Ovary (tissue), 3 donors: ENCODE measurements at regions not wholly inside any gene's neighbourhood (a gene's known extent, or its start where the extent isn't known, plus 50 kb on each side); places are given as distances from the start of the nearest gene placed in this dataset.

ENCODE experiments used
- EP300 ChIP-seq: sonication (generic); formaldehyde crosslinking; IDR thresholded peaks from one replicate; pipeline ENCODE4 v1.6.1; 2017; ENCODE audit warnings: antibody characterized with exemption
- POLR2A ChIP-seq: fragments of 450-650 bp; IDR thresholded peaks from one replicate; pipeline ENCODE4 v1.6.1; 2017; ENCODE audit warnings: antibody characterized with exemption, mild to moderate bottlenecking, moderate library complexity
- TF ChIP-seq, protein P1 (sequence below), 3 donors: fragments of 450-650 bp in 2 of 3; fragments of 200-600 bp in 1 of 3; IDR thresholded peaks; one replicate each; pipeline versions ENCODE4 v1.5.1 to v1.8.0; 2016 to 2022; ENCODE audit warnings: antibody characterized with exemption in 3 of 3, mild to moderate bottlenecking in 1 of 3
- donor health status: DM: no; HTN: no; CAD: no.

DNA sequence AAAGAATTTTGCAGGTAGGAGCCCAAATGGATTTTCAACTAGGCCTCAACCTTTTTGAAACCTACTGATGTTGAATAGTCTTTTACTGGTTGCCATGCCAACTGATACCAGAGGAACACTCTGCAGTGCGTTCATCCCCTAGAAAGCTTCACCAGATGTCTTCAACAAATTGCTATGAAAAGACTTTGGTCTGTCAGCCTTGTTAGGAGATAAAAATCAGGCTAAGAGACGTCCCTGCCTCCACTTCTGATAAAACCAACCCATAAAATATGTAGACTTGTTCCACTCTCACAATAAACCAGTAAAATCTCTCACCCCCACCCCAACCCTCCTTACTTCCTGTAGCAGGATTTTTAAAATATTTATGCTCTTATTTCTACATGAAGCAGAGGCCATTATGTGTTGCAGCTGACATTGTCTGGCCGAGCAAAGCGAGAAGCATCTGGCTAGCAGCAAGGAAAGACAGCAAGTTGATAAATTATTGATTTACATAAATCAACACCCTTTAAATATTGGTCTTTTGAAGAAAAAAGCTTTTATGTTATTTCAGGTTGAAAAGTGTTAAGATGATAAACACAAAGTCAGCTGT lies 428.7 kb downstream of the ISL1 start:
- TF ChIP-seq POLR2A (no peak), EP300 (no peak)
- TF ChIP-seq, protein P1, sequence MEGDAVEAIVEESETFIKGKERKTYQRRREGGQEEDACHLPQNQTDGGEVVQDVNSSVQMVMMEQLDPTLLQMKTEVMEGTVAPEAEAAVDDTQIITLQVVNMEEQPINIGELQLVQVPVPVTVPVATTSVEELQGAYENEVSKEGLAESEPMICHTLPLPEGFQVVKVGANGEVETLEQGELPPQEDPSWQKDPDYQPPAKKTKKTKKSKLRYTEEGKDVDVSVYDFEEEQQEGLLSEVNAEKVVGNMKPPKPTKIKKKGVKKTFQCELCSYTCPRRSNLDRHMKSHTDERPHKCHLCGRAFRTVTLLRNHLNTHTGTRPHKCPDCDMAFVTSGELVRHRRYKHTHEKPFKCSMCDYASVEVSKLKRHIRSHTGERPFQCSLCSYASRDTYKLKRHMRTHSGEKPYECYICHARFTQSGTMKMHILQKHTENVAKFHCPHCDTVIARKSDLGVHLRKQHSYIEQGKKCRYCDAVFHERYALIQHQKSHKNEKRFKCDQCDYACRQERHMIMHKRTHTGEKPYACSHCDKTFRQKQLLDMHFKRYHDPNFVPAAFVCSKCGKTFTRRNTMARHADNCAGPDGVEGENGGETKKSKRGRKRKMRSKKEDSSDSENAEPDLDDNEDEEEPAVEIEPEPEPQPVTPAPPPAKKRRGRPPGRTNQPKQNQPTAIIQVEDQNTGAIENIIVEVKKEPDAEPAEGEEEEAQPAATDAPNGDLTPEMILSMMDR (IDR thresholded peaks at IDR 0.05), result no peak
